Skeletal muscle tissue (tissue), 3 donors: ENCODE measurements at regions not wholly inside any gene's neighbourhood (a gene's known extent, or its start where the extent isn't known, plus 50 kb on each side); places are given as distances from the start of the nearest gene placed in this dataset.

Source experiments
- H3K27ac ChIP-seq: one replicate; pipeline ENCODE4 v1.7.0; 2013; ENCODE audit warnings: mild to moderate bottlenecking, low read depth, low read length, inconsistent platforms
- H3K27me3 ChIP-seq, 3 donors: one replicate each; pipeline ENCODE4 v1.7.0; 2013; ENCODE audit warnings: low read length in 3 of 3; ENCODE audit not compliant: control insufficient read depth in 3 of 3, insufficient read depth in 3 of 3
- H3K36me3 ChIP-seq, 3 donors: one replicate each; pipeline ENCODE4 v1.7.0; 2013; ENCODE audit warnings: low read length in 3 of 3; ENCODE audit not compliant: control insufficient read depth in 3 of 3, insufficient read depth in 3 of 3
- H3K4me1 ChIP-seq, 3 donors: one replicate each; pipeline ENCODE4 v1.7.0; 2013; ENCODE audit warnings: low read length in 3 of 3, mild to moderate bottlenecking in 3 of 3; ENCODE audit not compliant: control insufficient read depth in 3 of 3, insufficient read depth in 3 of 3
- H3K4me3 ChIP-seq, 3 donors: one replicate each; pipeline ENCODE4 v1.7.0; 2013; ENCODE audit warnings: low read length in 3 of 3
- H3K9ac ChIP-seq, 3 donors: one replicate each; pipeline ENCODE4 v1.7.0; 2013; ENCODE audit warnings: low read length in 3 of 3, mild to moderate bottlenecking in 3 of 3, moderate library complexity in 2 of 3, low read depth in 1 of 3
- H3K9me3 ChIP-seq, 3 donors: one replicate each; pipeline ENCODE4 v1.7.0; 2013; ENCODE audit warnings: low read length in 3 of 3; ENCODE audit not compliant: control insufficient read depth in 3 of 3
- donor health status: Osteomylitis.

- peak overlapping the region; percentile 11 for H3K27ac ChIP-seq
- H3K36me3 ChIP-seq, result no peaks in the 10 kb centered on the region
- no peak overlapping the region for H3K4me3 ChIP-seq
- peaks cover 0 to 11% (median 6%) of the 10 kb centered on the region in 3 donors for H3K4me1 ChIP-seq
- H3K27me3 ChIP-seq, result no peaks in the 10 kb centered on the region
- no peaks in the 10 kb centered on the region for H3K9me3 ChIP-seq
- no peak overlapping the region for H3K9ac ChIP-seq
These were observed 321.1 kb upstream of the PLET1 start for GRCh38 chr11:112581747-112582146.

GRCh38 chr11:112582366-112582765, 321.7 kb upstream of the PLET1 start:
- H3K27ac ChIP-seq, result no peak overlapping the region
- H3K36me3 ChIP-seq, result no peaks in the 10 kb centered on the region
- H3K4me3 ChIP-seq, result no peak overlapping the region
- H3K9ac ChIP-seq, result no peak overlapping the region
- H3K9me3 ChIP-seq, result no peaks in the 10 kb centered on the region
- peaks cover 0 to 11% (median 6%) of the 10 kb centered on the region in 3 donors for H3K4me1 ChIP-seq
- no peaks in the 10 kb centered on the region for H3K27me3 ChIP-seq

- Histone ChIP-seq H3K27ac (no peak overlapping the region), H3K4me3 (no peak overlapping the region), H3K36me3 (no peaks in the 10 kb centered on the region), H3K27me3 (no peaks in the 10 kb centered on the region), H3K9ac (no peak overlapping the region), H3K4me1 (peaks cover 0 to 13% (median 6%) of the 10 kb centered on the region in 3 donors), H3K9me3 (no peaks in the 10 kb centered on the region)
These were observed 322.7 kb upstream of the PLET1 start for GRCh38 chr11:112583261-112583893.

- H3K9ac ChIP-seq, result no peak overlapping the region
- H3K27me3 ChIP-seq, result no peaks in the 10 kb centered on the region
- peaks cover 0 to 13% (median 6%) of the 10 kb centered on the region in 3 donors for H3K4me1 ChIP-seq
- H3K4me3 ChIP-seq, result no peak overlapping the region
- H3K27ac ChIP-seq, result no peak overlapping the region
- no peaks in the 10 kb centered on the region for H3K9me3 ChIP-seq
- H3K36me3 ChIP-seq, result no peaks in the 10 kb centered on the region
These were observed 324.0 kb upstream of the PLET1 start for GRCh38 chr11:112584672-112585071.

GRCh38 chr11:112587664-112588063, 327.0 kb upstream of the PLET1 start:
- no peaks in the 10 kb centered on the region for H3K36me3 ChIP-seq
- no peaks in the 10 kb centered on the region for H3K9me3 ChIP-seq
- no peaks in the 10 kb centered on the region for H3K27me3 ChIP-seq
- no peak overlapping the region for H3K9ac ChIP-seq
- no peak overlapping the region for H3K4me3 ChIP-seq
- peaks cover 0 to 4% (median 0%) of the 10 kb centered on the region in 3 donors for H3K4me1 ChIP-seq
- H3K27ac ChIP-seq, result no peak overlapping the region

GRCh38 chr11:112588252-112588694, 327.6 kb upstream of the PLET1 start:
- Histone ChIP-seq H3K27me3 (no peaks in the 10 kb centered on the region), H3K9me3 (no peaks in the 10 kb centered on the region), H3K4me1 (peaks cover 0 to 4% (median 0%) of the 10 kb centered on the region in 3 donors), H3K36me3 (no peaks in the 10 kb centered on the region), H3K4me3 (peak overlapping the region in 1 of 3 donors; percentile 15), H3K27ac (no peak overlapping the region), H3K9ac (no peak overlapping the region)

- no peak overlapping the region for H3K9ac ChIP-seq
- H3K27ac ChIP-seq, result no peak overlapping the region
These were observed 328.5 kb upstream of the PLET1 start for GRCh38 chr11:112589155-112589554.

GRCh38 chr11:112590764-112591163, 330.1 kb upstream of the PLET1 start:
- Histone ChIP-seq H3K4me3 (no peak overlapping the region), H3K4me1 (peaks cover 0 to 4% (median 0%) of the 10 kb centered on the region in 3 donors), H3K27me3 (no peaks in the 10 kb centered on the region), H3K27ac (no peak overlapping the region), H3K36me3 (no peaks in the 10 kb centered on the region), H3K9me3 (no peaks in the 10 kb centered on the region), H3K9ac (no peak overlapping the region)

More at GRCh38 chr11:112589155-112589554, 328.5 kb upstream of the PLET1 start:
- peaks cover 0 to 4% (median 0%) of the 10 kb centered on the region in 3 donors for H3K4me1 ChIP-seq
- no peaks in the 10 kb centered on the region for H3K36me3 ChIP-seq
- H3K4me3 ChIP-seq, result no peak overlapping the region
- no peaks in the 10 kb centered on the region for H3K9me3 ChIP-seq
- no peaks in the 10 kb centered on the region for H3K27me3 ChIP-seq

GRCh38 chr11:112593440-112593839, 332.8 kb upstream of the PLET1 start:
- Histone ChIP-seq H3K9me3 (no peaks in the 10 kb centered on the region), H3K4me3 (no peak overlapping the region), H3K27ac (no peak overlapping the region), H3K36me3 (no peaks in the 10 kb centered on the region), H3K27me3 (no peaks in the 10 kb centered on the region), H3K9ac (no peak overlapping the region), H3K4me1 (peaks cover 0 to 1% (median 0%) of the 10 kb centered on the region in 3 donors)

GRCh38 chr11:112596324-112596723, 335.7 kb upstream of the PLET1 start:
- Histone ChIP-seq H3K36me3 (no peaks in the 10 kb centered on the region), H3K27ac (no peak overlapping the region), H3K4me3 (no peak overlapping the region), H3K27me3 (no peaks in the 10 kb centered on the region), H3K4me1 (peaks cover 0 to 3% (median 0%) of the 10 kb centered on the region in 3 donors), H3K9me3 (no peaks in the 10 kb centered on the region), H3K9ac (no peak overlapping the region)
